Kidney epithelial cell (primary cell): ENCODE measurements at regions not wholly inside any gene's neighbourhood (a gene's known extent, or its start where the extent isn't known, plus 50 kb on each side); places are given as distances from the start of the nearest gene placed in this dataset.

Source experiments
- DNase-seq: peaks from one replicate; pipeline ENCODE4 v3.0.0-alpha.2; 2010; ENCODE audit warnings: low read depth
- H3K27me3 ChIP-seq: 2 replicates; pipeline ENCODE4 v1.6.0; 2011; ENCODE audit warnings: low read length; ENCODE audit not compliant: control insufficient read depth, insufficient read depth
- H3K36me3 ChIP-seq: 2 replicates; pipeline ENCODE4 v1.5.1; 2011; ENCODE audit warnings: low read length; ENCODE audit not compliant: control insufficient read depth, insufficient read depth
- H3K4me3 ChIP-seq: 2 replicates; pipeline ENCODE4 v1.5.1; 2011; ENCODE audit warnings: low read depth, mild to moderate bottlenecking, control low read depth, low read length
- TF ChIP-seq, protein P1 (sequence below): IDR thresholded peaks from 2 replicates; pipeline ENCODE4 v1.5.1; 2011; ENCODE audit warnings: mild to moderate bottlenecking, moderate library complexity, low read length, control low read depth, inconsistent platforms; ENCODE audit not compliant: insufficient read depth, poor library complexity, severe bottlenecking

GRCh38 chr1:13981142-13981541, 281.2 kb downstream of the PRDM2 start:
- Histone ChIP-seq H3K27me3 (no peaks in the 10 kb centered on the region), H3K36me3 (no peaks in the 10 kb centered on the region), H3K4me3 (no peak overlapping the region)
- TF ChIP-seq, protein P1, sequence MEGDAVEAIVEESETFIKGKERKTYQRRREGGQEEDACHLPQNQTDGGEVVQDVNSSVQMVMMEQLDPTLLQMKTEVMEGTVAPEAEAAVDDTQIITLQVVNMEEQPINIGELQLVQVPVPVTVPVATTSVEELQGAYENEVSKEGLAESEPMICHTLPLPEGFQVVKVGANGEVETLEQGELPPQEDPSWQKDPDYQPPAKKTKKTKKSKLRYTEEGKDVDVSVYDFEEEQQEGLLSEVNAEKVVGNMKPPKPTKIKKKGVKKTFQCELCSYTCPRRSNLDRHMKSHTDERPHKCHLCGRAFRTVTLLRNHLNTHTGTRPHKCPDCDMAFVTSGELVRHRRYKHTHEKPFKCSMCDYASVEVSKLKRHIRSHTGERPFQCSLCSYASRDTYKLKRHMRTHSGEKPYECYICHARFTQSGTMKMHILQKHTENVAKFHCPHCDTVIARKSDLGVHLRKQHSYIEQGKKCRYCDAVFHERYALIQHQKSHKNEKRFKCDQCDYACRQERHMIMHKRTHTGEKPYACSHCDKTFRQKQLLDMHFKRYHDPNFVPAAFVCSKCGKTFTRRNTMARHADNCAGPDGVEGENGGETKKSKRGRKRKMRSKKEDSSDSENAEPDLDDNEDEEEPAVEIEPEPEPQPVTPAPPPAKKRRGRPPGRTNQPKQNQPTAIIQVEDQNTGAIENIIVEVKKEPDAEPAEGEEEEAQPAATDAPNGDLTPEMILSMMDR = no peak
- DNase-seq = no peak

DNA sequence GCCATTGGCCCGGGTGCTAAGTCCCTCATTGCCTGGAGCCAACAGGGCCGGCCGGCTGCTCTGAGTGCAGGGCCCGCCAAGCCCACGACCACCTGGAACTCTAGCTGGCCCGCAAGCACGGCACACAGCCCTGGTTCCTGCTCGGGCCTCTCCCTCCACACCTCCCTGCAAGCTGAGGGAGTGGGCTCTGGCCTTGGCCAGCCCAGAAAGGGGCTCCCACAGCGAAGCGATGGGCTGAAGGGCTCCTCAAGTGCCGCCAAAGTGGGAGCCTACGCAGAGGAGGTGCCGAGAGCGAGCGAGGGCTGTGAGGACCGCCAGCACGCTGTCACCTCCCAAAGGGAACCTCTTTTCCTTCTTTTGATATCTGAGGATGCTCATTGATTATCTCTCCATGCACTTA, 283.4 kb downstream of the PRDM2 start:
- H3K4me3 ChIP-seq = no peak overlapping the region
- no peak for DNase-seq
- TF ChIP-seq, protein P1 = no peak
- H3K36me3 ChIP-seq = no peaks in the 10 kb centered on the region
- no peaks in the 10 kb centered on the region for H3K27me3 ChIP-seq

- peak; percentile 2 for DNase-seq
- Histone ChIP-seq H3K4me3 (no peak overlapping the region), H3K27me3 (no peaks in the 10 kb centered on the region), H3K36me3 (no peaks in the 10 kb centered on the region)
- TF ChIP-seq, protein P1 = no peak
Observed at GRCh38 chr1:13990939-13991338, 291.0 kb downstream of the PRDM2 start.

GRCh38 chr1:13992489-13993285, 292.7 kb downstream of the PRDM2 start:
- H3K27me3 ChIP-seq = no peaks in the 10 kb centered on the region
- H3K36me3 ChIP-seq = no peaks in the 10 kb centered on the region
- TF ChIP-seq, protein P1 = no peak
- H3K4me3 ChIP-seq = no peak overlapping the region
- no peak for DNase-seq

GRCh38 chr1:13994386-13994785, 294.4 kb downstream of the PRDM2 start:
- no peak overlapping the region for H3K4me3 ChIP-seq
- TF ChIP-seq, protein P1 = no peak
- H3K36me3 ChIP-seq = no peaks in the 10 kb centered on the region
- no peaks in the 10 kb centered on the region for H3K27me3 ChIP-seq
- DNase-seq = no peak

DNA sequence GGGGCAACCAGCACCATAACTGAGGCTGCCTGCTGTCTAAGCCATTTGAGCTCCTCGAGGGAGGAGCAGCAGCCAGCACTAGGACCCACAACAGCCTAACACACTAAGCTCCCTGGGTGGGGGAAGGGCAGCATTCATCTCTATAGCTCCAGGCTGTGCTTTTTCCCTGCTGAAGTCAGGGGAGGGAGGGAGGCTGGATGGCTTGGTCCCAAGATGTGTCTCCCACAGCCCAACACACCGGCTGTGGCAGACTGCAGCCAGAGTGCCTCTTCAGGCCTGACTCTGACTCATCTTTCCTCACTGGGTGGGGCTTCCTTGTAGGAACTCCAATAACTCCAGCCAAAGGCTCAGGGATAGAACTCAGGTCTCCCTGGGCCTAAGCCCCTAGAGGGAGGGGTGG, 296.3 kb downstream of the PRDM2 start:
- Histone ChIP-seq H3K36me3 (no peaks in the 10 kb centered on the region), H3K27me3 (no peaks in the 10 kb centered on the region), H3K4me3 (no peak overlapping the region)
- no peak for DNase-seq
- TF ChIP-seq, protein P1 = no peak
